ENCODE measurements at regions not wholly inside any gene's neighbourhood (a gene's known extent, or its start where the extent isn't known, plus 50 kb on each side); places are given as distances from the start of the nearest gene placed in this dataset.

- Mint-ChIP-seq H3K27me3 (no peaks in the 10 kb centered on the region), H3K9me3 (no peaks in the 10 kb centered on the region), H3K27ac (no peak overlapping the region), H3K36me3 (ENCODE audit: low read depth) (no peaks in the 10 kb centered on the region), H3K4me1 (peaks cover 4% of the 10 kb centered on the region), H3K4me3 (no peak overlapping the region)
- DNase-seq (no peak), ATAC-seq (no peak)
Observed at GRCh38 chr2:41873102-41874031, 174.5 kb upstream of the PKDCC start.

GRCh38 chr2:41877114-41877678, 170.6 kb upstream of the PKDCC start:
- Mint-ChIP-seq H3K36me3 (ENCODE audit: low read depth) (no peaks in the 10 kb centered on the region), H3K9me3 (no peaks in the 10 kb centered on the region), H3K27me3 (peaks cover 7% of the 10 kb centered on the region), H3K27ac (no peak overlapping the region), H3K4me3 (no peak overlapping the region), H3K4me1 (peaks cover 4% of the 10 kb centered on the region)
- DNase-seq (no peak), ATAC-seq (no peak)

GRCh38 chr2:41878056-41878455, 169.8 kb upstream of the PKDCC start:
- H3K27me3 Mint-ChIP-seq: peaks cover 7% of the 10 kb centered on the region

GRCh38 chr2:41878716-41879234, 169.0 kb upstream of the PKDCC start:
- Mint-ChIP-seq H3K4me1 (no peaks in the 10 kb centered on the region), H3K4me3 (no peak overlapping the region), H3K27ac (no peak overlapping the region), H3K36me3 (ENCODE audit: low read depth) (no peaks in the 10 kb centered on the region), H3K27me3 (peaks cover 7% of the 10 kb centered on the region), H3K9me3 (no peaks in the 10 kb centered on the region)
- DNase-seq (no peak), ATAC-seq (no peak)

More at GRCh38 chr2:41878056-41878455, 169.8 kb upstream of the PKDCC start:
- Mint-ChIP-seq H3K27ac (no peak overlapping the region), H3K9me3 (no peaks in the 10 kb centered on the region), H3K36me3 (ENCODE audit: low read depth) (no peaks in the 10 kb centered on the region), H3K4me3 (no peak overlapping the region), H3K4me1 (no peaks in the 10 kb centered on the region)
- DNase-seq (no peak), ATAC-seq (no peak)

- Mint-ChIP-seq H3K4me1 (no peaks in the 10 kb centered on the region), H3K36me3 (ENCODE audit: low read depth) (no peaks in the 10 kb centered on the region), H3K4me3 (no peak overlapping the region), H3K27me3 (peaks cover 7% of the 10 kb centered on the region), H3K27ac (no peak overlapping the region), H3K9me3 (no peaks in the 10 kb centered on the region)
- ATAC-seq (no peak), DNase-seq (no peak)
Observed at GRCh38 chr2:41879235-41879916, 168.4 kb upstream of the PKDCC start.

GRCh38 chr2:41880561-41881243, 167.1 kb upstream of the PKDCC start:
- peaks cover 7% of the 10 kb centered on the region for H3K27me3 Mint-ChIP-seq
- no peak overlapping the region for H3K27ac Mint-ChIP-seq
- no peak for ATAC-seq
- DNase-seq: no peak
- no peaks in the 10 kb centered on the region for H3K9me3 Mint-ChIP-seq
- no peaks in the 10 kb centered on the region for H3K36me3 Mint-ChIP-seq (ENCODE audit: low read depth)
- no peaks in the 10 kb centered on the region for H3K4me1 Mint-ChIP-seq
- no peak overlapping the region for H3K4me3 Mint-ChIP-seq

GRCh38 chr2:41881249-41881648, 166.6 kb upstream of the PKDCC start:
- Mint-ChIP-seq H3K36me3 (ENCODE audit: low read depth) (no peaks in the 10 kb centered on the region), H3K27ac (no peak overlapping the region), H3K4me3 (no peak overlapping the region), H3K27me3 (peaks cover 7% of the 10 kb centered on the region), H3K9me3 (no peaks in the 10 kb centered on the region), H3K4me1 (no peaks in the 10 kb centered on the region)
- no peak for ATAC-seq
- no peak for DNase-seq

GRCh38 chr2:41884718-41885117, 163.1 kb upstream of the PKDCC start:
- H3K36me3 Mint-ChIP-seq (ENCODE audit: low read depth): no peaks in the 10 kb centered on the region
- ATAC-seq (no peak), DNase-seq (no peak)
- no peaks in the 10 kb centered on the region for H3K4me1 Mint-ChIP-seq
- peaks cover 12% of the 10 kb centered on the region for H3K27me3 Mint-ChIP-seq
- no peak overlapping the region for H3K4me3 Mint-ChIP-seq
- no peak overlapping the region for H3K27ac Mint-ChIP-seq
- H3K9me3 Mint-ChIP-seq: no peaks in the 10 kb centered on the region

GRCh38 chr2:41886145-41886664, 161.6 kb upstream of the PKDCC start:
- peaks cover 10% of the 10 kb centered on the region for H3K27me3 Mint-ChIP-seq
- H3K4me1 Mint-ChIP-seq: no peaks in the 10 kb centered on the region
- DNase-seq (no peak), ATAC-seq (no peak)
- H3K9me3 Mint-ChIP-seq: no peaks in the 10 kb centered on the region
- H3K27ac Mint-ChIP-seq: no peak overlapping the region
- no peaks in the 10 kb centered on the region for H3K36me3 Mint-ChIP-seq (ENCODE audit: low read depth)
- no peak overlapping the region for H3K4me3 Mint-ChIP-seq

GRCh38 chr2:41886757-41887156, 161.1 kb upstream of the PKDCC start:
- H3K4me3 Mint-ChIP-seq: no peak overlapping the region
- no peaks in the 10 kb centered on the region for H3K36me3 Mint-ChIP-seq (ENCODE audit: low read depth)
- H3K9me3 Mint-ChIP-seq: no peaks in the 10 kb centered on the region
- H3K27ac Mint-ChIP-seq: no peak overlapping the region
- no peaks in the 10 kb centered on the region for H3K4me1 Mint-ChIP-seq
- DNase-seq: no peak
- peaks cover 10% of the 10 kb centered on the region for H3K27me3 Mint-ChIP-seq
- ATAC-seq: no peak

- peaks cover 15% of the 10 kb centered on the region for H3K27me3 Mint-ChIP-seq
- H3K9me3 Mint-ChIP-seq: no peaks in the 10 kb centered on the region
- H3K27ac Mint-ChIP-seq: no peak overlapping the region
- H3K4me1 Mint-ChIP-seq: no peaks in the 10 kb centered on the region
- H3K36me3 Mint-ChIP-seq (ENCODE audit: low read depth): no peaks in the 10 kb centered on the region
- ATAC-seq (no peak), DNase-seq (no peak)
- no peak overlapping the region for H3K4me3 Mint-ChIP-seq
Observed at GRCh38 chr2:41890341-41890740, 157.5 kb upstream of the PKDCC start.

GRCh38 chr2:41892476-41892875, 155.3 kb upstream of the PKDCC start:
- Mint-ChIP-seq H3K4me3 (no peak overlapping the region), H3K36me3 (ENCODE audit: low read depth) (no peaks in the 10 kb centered on the region), H3K27ac (no peak overlapping the region), H3K9me3 (no peaks in the 10 kb centered on the region), H3K27me3 (peaks cover 17% of the 10 kb centered on the region), H3K4me1 (peaks cover 10% of the 10 kb centered on the region)
- no peak for DNase-seq
- no peak for ATAC-seq

GRCh38 chr2:41894563-41895333, 153.1 kb upstream of the PKDCC start:
- Mint-ChIP-seq H3K4me1 (peaks cover 10% of the 10 kb centered on the region), H3K36me3 (ENCODE audit: low read depth) (no peaks in the 10 kb centered on the region), H3K9me3 (no peaks in the 10 kb centered on the region), H3K27me3 (peaks cover 9% of the 10 kb centered on the region), H3K4me3 (no peak overlapping the region), H3K27ac (no peak overlapping the region)
- no peak for DNase-seq
- no peak for ATAC-seq

- DNase-seq (no peak), ATAC-seq (no peak)
- peaks cover 7% of the 10 kb centered on the region for H3K27me3 Mint-ChIP-seq
Observed at GRCh38 chr2:41895334-41895664, 152.5 kb upstream of the PKDCC start.

More at GRCh38 chr2:41895334-41895664, 152.5 kb upstream of the PKDCC start:
- Mint-ChIP-seq H3K4me3 (no peak overlapping the region), H3K27ac (no peak overlapping the region), H3K4me1 (peaks cover 10% of the 10 kb centered on the region), H3K36me3 (ENCODE audit: low read depth) (no peaks in the 10 kb centered on the region), H3K9me3 (no peaks in the 10 kb centered on the region)
